ENCODE measurements at regions not wholly inside any gene's neighbourhood (a gene's known extent, or its start where the extent isn't known, plus 50 kb on each side); places are given as distances from the start of the nearest gene placed in this dataset.

DNA sequence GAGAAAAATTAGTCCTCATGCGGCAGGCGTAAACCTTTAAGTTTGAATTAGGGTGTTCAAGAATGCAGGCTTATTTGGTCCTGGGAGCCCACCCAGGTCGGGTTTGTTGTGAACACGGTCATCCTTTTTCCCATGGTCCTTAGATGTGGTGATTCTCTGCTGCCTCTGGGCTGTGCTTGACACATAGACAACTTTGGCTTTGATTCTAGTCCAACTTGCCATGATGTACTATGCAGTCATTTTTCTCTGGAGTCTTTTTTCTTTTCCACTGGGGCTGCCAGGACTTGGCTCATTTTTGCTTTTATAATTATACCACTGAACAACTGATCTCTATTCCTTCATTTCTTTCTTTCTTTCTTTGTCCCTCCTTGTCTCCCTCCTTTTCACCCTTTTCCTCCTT lies 218.6 kb downstream of the SREK1 start:
- Histone ChIP-seq H3K36me3 (ENCODE audit: control insufficient read depth, insufficient read depth, low read length) (no peaks in the 10 kb centered on the region), H3K27me3 (ENCODE audit: control insufficient read depth, insufficient read depth, low read length) (no peaks in the 10 kb centered on the region; the same call in 1 of the 2 replicates), H3K4me3 (ENCODE audit: low read depth, low read length) (no peak overlapping the region)
- TF ChIP-seq, protein P1, sequence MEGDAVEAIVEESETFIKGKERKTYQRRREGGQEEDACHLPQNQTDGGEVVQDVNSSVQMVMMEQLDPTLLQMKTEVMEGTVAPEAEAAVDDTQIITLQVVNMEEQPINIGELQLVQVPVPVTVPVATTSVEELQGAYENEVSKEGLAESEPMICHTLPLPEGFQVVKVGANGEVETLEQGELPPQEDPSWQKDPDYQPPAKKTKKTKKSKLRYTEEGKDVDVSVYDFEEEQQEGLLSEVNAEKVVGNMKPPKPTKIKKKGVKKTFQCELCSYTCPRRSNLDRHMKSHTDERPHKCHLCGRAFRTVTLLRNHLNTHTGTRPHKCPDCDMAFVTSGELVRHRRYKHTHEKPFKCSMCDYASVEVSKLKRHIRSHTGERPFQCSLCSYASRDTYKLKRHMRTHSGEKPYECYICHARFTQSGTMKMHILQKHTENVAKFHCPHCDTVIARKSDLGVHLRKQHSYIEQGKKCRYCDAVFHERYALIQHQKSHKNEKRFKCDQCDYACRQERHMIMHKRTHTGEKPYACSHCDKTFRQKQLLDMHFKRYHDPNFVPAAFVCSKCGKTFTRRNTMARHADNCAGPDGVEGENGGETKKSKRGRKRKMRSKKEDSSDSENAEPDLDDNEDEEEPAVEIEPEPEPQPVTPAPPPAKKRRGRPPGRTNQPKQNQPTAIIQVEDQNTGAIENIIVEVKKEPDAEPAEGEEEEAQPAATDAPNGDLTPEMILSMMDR (IDR thresholded peaks at IDR 0.05; ENCODE audit: insufficient read depth, low read depth, low read length) = no peak
- CTCF ChIA-PET = no interaction called here
- DNase-seq (ENCODE audit: low read depth) = no peak
- POLR2A ChIA-PET = no interaction called here

DNA sequence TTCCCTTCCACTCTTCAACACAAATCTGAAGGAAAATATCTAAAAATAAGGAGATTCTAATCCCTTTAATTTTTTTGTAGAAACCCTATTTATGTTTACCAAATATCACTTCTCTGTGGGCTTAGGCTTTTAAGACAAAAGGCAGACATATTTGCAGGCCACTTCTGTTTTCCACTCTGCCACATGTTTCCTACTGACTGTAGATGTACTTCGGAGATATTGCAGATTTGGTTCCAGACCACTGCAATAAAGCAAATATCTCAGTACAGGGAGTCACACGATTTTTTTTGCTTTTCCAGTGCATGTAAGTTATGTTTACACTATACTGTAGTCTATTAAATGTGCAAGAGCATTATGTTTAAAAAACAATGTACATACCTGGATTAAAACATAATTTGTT lies 219.0 kb downstream of the SREK1 start:
- CTCF ChIA-PET = no interaction called here
- POLR2A ChIA-PET = no interaction called here
- TF ChIP-seq, protein P1 (IDR thresholded peaks at IDR 0.05; ENCODE audit: insufficient read depth, low read depth, low read length) = no peak
- no peak overlapping the region for H3K4me3 ChIP-seq (ENCODE audit: low read depth, low read length)
- DNase-seq (ENCODE audit: low read depth) = no peak
- no peaks in the 10 kb centered on the region; the same call in 1 of the 2 replicates for H3K27me3 ChIP-seq (ENCODE audit: control insufficient read depth, insufficient read depth, low read length)
- no peaks in the 10 kb centered on the region for H3K36me3 ChIP-seq (ENCODE audit: control insufficient read depth, insufficient read depth, low read length)

DNA sequence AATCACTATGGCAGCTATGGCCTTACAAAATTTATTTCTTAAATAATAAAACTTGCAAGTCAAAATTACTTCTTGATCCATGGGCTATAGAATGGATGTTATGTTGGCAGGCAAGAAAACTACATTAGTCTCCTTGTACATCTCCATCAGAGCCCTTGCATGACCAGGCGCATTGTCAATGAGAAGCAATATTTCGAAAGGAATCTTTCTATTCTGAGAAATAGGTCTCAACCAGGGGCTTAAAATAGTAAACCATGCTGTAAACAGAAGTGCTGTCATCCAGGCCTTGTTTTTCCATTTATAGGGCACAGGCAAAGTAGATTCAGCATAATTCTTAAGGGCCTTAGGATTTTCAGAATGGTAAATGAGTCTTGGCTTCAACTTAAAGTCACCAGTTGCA lies 220.1 kb downstream of the SREK1 start:
- TF ChIP-seq, protein P1 (IDR thresholded peaks at IDR 0.05; ENCODE audit: insufficient read depth, low read depth, low read length) = no peak
- ChIA-PET POLR2A (no interaction called here), CTCF (no interaction called here)
- DNase-seq (ENCODE audit: low read depth) = no peak
- H3K4me3 ChIP-seq (ENCODE audit: low read depth, low read length) = no peak overlapping the region
- H3K36me3 ChIP-seq (ENCODE audit: control insufficient read depth, insufficient read depth, low read length) = no peaks in the 10 kb centered on the region
- no peaks in the 10 kb centered on the region; the same call in 1 of the 2 replicates for H3K27me3 ChIP-seq (ENCODE audit: control insufficient read depth, insufficient read depth, low read length)

DNA sequence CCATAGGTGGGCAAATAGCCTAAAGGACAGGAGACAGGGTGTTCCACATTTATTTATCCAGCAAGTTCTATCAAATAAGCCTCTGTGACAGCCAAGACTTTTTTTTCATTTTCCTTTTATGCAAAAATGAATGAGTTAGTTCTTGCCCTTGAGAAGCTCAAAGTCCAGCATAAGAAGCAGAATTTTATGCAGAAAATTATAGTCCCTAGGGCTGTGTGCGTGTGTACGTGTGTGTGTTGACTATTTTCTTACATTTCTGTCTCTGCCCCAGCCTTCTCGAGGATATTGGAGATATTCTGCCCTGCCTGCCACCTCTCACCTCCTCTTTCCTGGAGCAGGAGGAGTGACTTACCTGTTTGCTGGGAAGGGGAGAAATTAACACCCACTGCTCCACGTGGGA lies 221.9 kb downstream of the SREK1 start:
- Histone ChIP-seq H3K36me3 (ENCODE audit: control insufficient read depth, insufficient read depth, low read length) (no peaks in the 10 kb centered on the region), H3K27me3 (ENCODE audit: control insufficient read depth, insufficient read depth, low read length) (no peaks in the 10 kb centered on the region; the same call in 1 of the 2 replicates), H3K4me3 (ENCODE audit: low read depth, low read length) (no peak overlapping the region)
- TF ChIP-seq, protein P1 (IDR thresholded peaks at IDR 0.05; ENCODE audit: insufficient read depth, low read depth, low read length) = no peak
- no peak for DNase-seq (ENCODE audit: low read depth)
- CTCF ChIA-PET = interaction anchor here (0.6 kb wide), 1 partner anchor 232 kb away, joined by 3 read pairs; no protein-coding TSS in a partner anchor
- POLR2A ChIA-PET = no interaction called here

DNA sequence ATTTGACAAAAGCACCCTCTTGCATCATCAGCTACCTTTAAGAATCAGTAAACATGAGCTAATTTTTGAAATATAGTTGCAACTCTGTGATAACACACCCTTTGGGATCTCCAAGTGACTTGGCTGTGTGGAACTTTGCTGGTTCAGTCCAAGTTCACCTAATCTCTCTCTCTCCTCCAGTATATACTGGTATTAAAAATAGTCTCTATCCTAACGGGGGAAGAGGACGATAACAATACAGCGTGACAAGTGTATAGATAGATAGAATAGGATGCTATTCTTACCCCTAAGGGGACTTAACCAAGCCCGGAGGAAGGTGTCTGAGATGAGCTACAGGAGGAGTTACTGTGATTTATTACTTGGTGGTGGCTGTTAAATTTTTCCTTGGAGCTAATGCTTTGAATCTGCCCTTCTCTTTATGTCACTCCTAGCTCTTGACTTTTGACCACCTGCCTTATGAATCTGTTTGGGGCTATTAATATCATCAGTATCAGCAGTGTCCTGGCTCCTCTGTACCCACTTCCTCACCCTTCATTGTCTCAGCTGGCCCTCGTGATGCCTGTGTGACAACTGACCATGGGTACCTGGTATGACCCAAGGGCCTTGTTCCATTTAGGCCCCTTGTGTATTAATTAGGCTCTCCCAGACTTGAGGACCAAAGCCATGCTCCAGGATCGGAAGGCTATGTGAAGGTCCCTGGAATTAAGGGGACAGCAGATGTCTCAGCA lies 223.9 kb downstream of the SREK1 start:
- CTCF ChIA-PET = no interaction called here
- TF ChIP-seq, protein P1 (IDR thresholded peaks at IDR 0.05; ENCODE audit: insufficient read depth, low read depth, low read length) = no peak
- no peak overlapping the region for H3K4me3 ChIP-seq (ENCODE audit: low read depth, low read length)
- POLR2A ChIA-PET = no interaction called here
- no peaks in the 10 kb centered on the region for H3K27me3 ChIP-seq (ENCODE audit: control insufficient read depth, insufficient read depth, low read length)
- H3K36me3 ChIP-seq (ENCODE audit: control insufficient read depth, insufficient read depth, low read length) = no peaks in the 10 kb centered on the region
- DNase-seq (ENCODE audit: low read depth) = no peak

All from BJ (cell line).